OCI-LY1 (cell line): ENCODE measurements at regions not wholly inside any gene's neighbourhood (a gene's known extent, or its start where the extent isn't known, plus 50 kb on each side); places are given as distances from the start of the nearest gene placed in this dataset.

Experiments
- H2AFZ ChIP-seq: fragments of 200-600 bp; sonication (generic), shearing (Covaris generic); 2 replicates; pipeline ENCODE4 v1.6.0; 2014; ENCODE audit warnings: antibody characterized with exemption, mild to moderate bottlenecking, low read length
- H3F3A ChIP-seq: fragments of 200-600 bp; sonication (generic), shearing (Covaris generic); 2 replicates; pipeline ENCODE4 v1.6.0; 2014; ENCODE audit warnings: mild to moderate bottlenecking, antibody characterized with exemption, low read length, moderate library complexity; ENCODE audit not compliant: insufficient read depth
- H3K27ac ChIP-seq: fragments of 200-600 bp; sonication (generic); 2 replicates; pipeline ENCODE4 v1.5.1; 2014; ENCODE audit warnings: low read length, mixed run types, mild to moderate bottlenecking, low read depth; ENCODE audit not compliant: poor library complexity, severe bottlenecking
- H3K27me3 ChIP-seq: fragments of 200-600 bp; sonication (generic); 2 replicates; pipeline ENCODE4 v1.6.0; 2014; ENCODE audit warnings: antibody characterized with exemption, mild to moderate bottlenecking, low read length, moderate library complexity; ENCODE audit not compliant: insufficient read depth
- H3K36me3 ChIP-seq: fragments of 200-600 bp; sonication (generic); 2 replicates; pipeline ENCODE4 v1.6.1; 2014; ENCODE audit warnings: mild to moderate bottlenecking, antibody characterized with exemption, low read length, moderate library complexity, mixed read lengths; ENCODE audit not compliant: insufficient read depth
- H3K4me1 ChIP-seq: fragments of 200-600 bp; sonication (generic); 2 replicates; pipeline ENCODE4 v1.5.1; 2014; ENCODE audit warnings: mild to moderate bottlenecking, low read length, moderate library complexity; ENCODE audit not compliant: insufficient read depth, severe bottlenecking
- H3K4me2 ChIP-seq: fragments of 200-600 bp; sonication (generic), shearing (Covaris generic); 2 replicates; pipeline ENCODE4 v1.6.1; 2014; ENCODE audit warnings: low read length
- H3K4me3 ChIP-seq: fragments of 200-600 bp; sonication (generic); 2 replicates; pipeline ENCODE4 v1.5.1; 2014; ENCODE audit warnings: low read length, low read depth, mild to moderate bottlenecking, mixed read lengths; ENCODE audit not compliant: poor library complexity, severe bottlenecking
- H3K79me2 ChIP-seq: fragments of 200-600 bp; shearing (Covaris generic); 2 replicates; pipeline ENCODE4 v1.6.1; 2016; ENCODE audit warnings: mixed run types, low read length, mixed read lengths; ENCODE audit not compliant: insufficient read depth
- H3K9ac ChIP-seq: fragments of 200-600 bp; sonication (generic), shearing (Covaris generic); 2 replicates; pipeline ENCODE4 v1.6.1; 2014; ENCODE audit warnings: mild to moderate bottlenecking, low read length, mixed read lengths
- H3K9me2 ChIP-seq: fragments of 200-600 bp; sonication (generic), shearing (Covaris generic); 2 replicates; pipeline ENCODE4 v1.6.1; 2014; ENCODE audit warnings: low read depth, mild to moderate bottlenecking, low read length, mixed read lengths
- H3K9me3 ChIP-seq: fragments of 200-600 bp; shearing (Covaris generic); 2 replicates; pipeline ENCODE4 v1.6.1; 2014; ENCODE audit warnings: low read length, mixed read lengths
- H4K20me1 ChIP-seq: fragments of 200-600 bp; sonication (generic), shearing (Covaris generic); 2 replicates; pipeline ENCODE4 v1.6.0; 2016; ENCODE audit warnings: mild to moderate bottlenecking, low read length; ENCODE audit not compliant: insufficient read depth
- CTCF ChIP-seq: fragments of 200-600 bp; sonication (generic), shearing (Covaris generic); IDR thresholded peaks from 2 replicates; pipeline ENCODE4 v1.5.1; 2017; ENCODE audit warnings: mild to moderate bottlenecking, antibody characterized with exemption, low read length, moderate library complexity, mixed read lengths
- EZH2 ChIP-seq: fragments of 200-600 bp; sonication (generic), shearing (Covaris generic); IDR thresholded peaks from 2 replicates; pipeline ENCODE4 v1.8.0; 2017; ENCODE audit warnings: borderline replicate concordance, mixed run types, mild to moderate bottlenecking, antibody characterized with exemption, low read length, moderate library complexity, mixed read lengths

- no peaks in the 10 kb centered on the region for H3K79me2 ChIP-seq
- no peaks in the 10 kb centered on the region for H4K20me1 ChIP-seq
- no peaks in the 10 kb centered on the region for H3K9me2 ChIP-seq
- H3K27me3 ChIP-seq: no peaks in the 10 kb centered on the region
- H3F3A ChIP-seq: no peaks in the 10 kb centered on the region
- H3K9ac ChIP-seq: no peak overlapping the region
- no peak overlapping the region for H2AFZ ChIP-seq
- no peak overlapping the region for H3K4me3 ChIP-seq
- peaks cover 11% of the 10 kb centered on the region for H3K4me1 ChIP-seq
- H3K9me3 ChIP-seq: no peaks in the 10 kb centered on the region
- no peak overlapping the region for H3K4me2 ChIP-seq
- no peak overlapping the region for H3K27ac ChIP-seq
- TF ChIP-seq EZH2 (no peak), CTCF (no peak)
- no peaks in the 10 kb centered on the region for H3K36me3 ChIP-seq
Measured at GRCh38 chr7:68640103-68640502, 958.2 kb upstream of the AUTS2 start.

- H3K9ac ChIP-seq: no peak overlapping the region
- no peaks in the 10 kb centered on the region; the same call in 1 of the 2 replicates for H3K9me3 ChIP-seq
- peaks cover 23% of the 10 kb centered on the region for H3K4me1 ChIP-seq
- no peaks in the 10 kb centered on the region for H3K36me3 ChIP-seq
- no peaks in the 10 kb centered on the region for H3K79me2 ChIP-seq
- no peaks in the 10 kb centered on the region for H3F3A ChIP-seq
- H3K9me2 ChIP-seq: no peaks in the 10 kb centered on the region
- H4K20me1 ChIP-seq: no peaks in the 10 kb centered on the region
- TF ChIP-seq CTCF: no peak
- no peak for TF ChIP-seq EZH2
- 0 out of 2 replicates have a peak overlapping the region, but pooled peaks have one; percentile 40 for H2AFZ ChIP-seq
- no peak overlapping the region for H3K4me2 ChIP-seq
- no peak overlapping the region for H3K27ac ChIP-seq
- no peak overlapping the region for H3K4me3 ChIP-seq
- H3K27me3 ChIP-seq: no peaks in the 10 kb centered on the region
Measured at GRCh38 chr7:68642727-68643126, 955.5 kb upstream of the AUTS2 start.

DNA sequence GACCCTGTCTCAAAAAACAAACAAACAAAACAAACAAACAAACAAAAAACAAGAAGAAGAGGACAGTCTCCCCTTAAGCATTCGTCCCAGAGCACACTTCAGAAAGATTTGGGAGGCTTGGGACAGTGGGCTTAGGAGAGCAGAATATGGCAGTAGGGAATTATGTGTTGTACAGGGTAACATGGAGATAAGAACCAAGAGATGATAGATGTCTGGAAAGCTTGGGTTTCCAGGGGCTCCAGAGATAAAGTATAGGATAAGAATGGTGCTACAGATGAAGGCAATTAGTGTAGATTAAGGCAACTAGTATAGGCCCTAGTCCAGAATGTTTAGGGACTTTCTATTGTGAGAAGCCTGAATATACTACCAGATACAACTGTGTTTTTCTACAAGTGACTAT, 934.9 kb upstream of the AUTS2 start:
- Histone ChIP-seq H3K9me2 (no peaks in the 10 kb centered on the region), H3F3A (no peaks in the 10 kb centered on the region), H3K79me2 (no peaks in the 10 kb centered on the region), H3K36me3 (no peaks in the 10 kb centered on the region), H3K27me3 (0 out of 2 replicates have a peak, but pooled peaks cover 3% of the 10 kb centered on the region), H3K9ac (no peak overlapping the region), H3K4me3 (no peak overlapping the region), H3K27ac (no peak overlapping the region), H2AFZ (no peak overlapping the region), H4K20me1 (no peaks in the 10 kb centered on the region), H3K9me3 (no peaks in the 10 kb centered on the region), H3K4me1 (peaks cover 13% of the 10 kb centered on the region), H3K4me2 (no peak overlapping the region)
- TF ChIP-seq EZH2 (no peak), CTCF (no peak)
